ENCODE measurements at regions not wholly inside any gene's neighbourhood (a gene's known extent, or its start where the extent isn't known, plus 50 kb on each side); places are given as distances from the start of the nearest gene placed in this dataset.

DNA sequence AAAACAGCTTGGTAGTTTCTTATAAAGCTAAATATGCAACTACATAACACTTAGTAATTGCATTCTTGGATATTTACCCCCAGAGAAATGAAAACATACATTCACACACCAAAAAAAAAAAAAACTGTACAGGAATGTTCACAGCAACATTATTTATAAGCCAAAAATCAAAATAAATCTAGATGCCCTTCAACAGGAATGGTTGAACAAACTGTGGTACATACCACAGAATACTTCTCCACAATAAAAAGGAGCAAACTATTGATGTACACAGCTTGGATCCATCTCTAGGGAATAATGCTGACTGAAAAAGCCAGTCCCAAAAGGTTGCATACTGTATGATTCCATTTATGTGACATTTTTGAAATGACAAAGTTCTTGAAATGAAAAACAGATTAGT is 62.1 kb upstream of the SLC38A4 start:
- TF ChIP-seq EZH2 (IDR thresholded peaks at IDR 0.05) = no peak
- no peak for TF ChIP-seq POLR2AphosphoS5 (IDR thresholded peaks at IDR 0.05; ENCODE audit: borderline replicate concordance, low read depth, low read length)

Measured in SK-N-MC (cell line).